ENCODE measurements at regions not wholly inside any gene's neighbourhood (a gene's known extent, or its start where the extent isn't known, plus 50 kb on each side); places are given as distances from the start of the nearest gene placed in this dataset.

- H3K4me3 ChIP-seq (ENCODE audit: low read length in 2 of 2): no peak overlapping the region
- no peaks in the 10 kb centered on the region for H3K36me3 ChIP-seq (ENCODE audit: control insufficient read depth in 2 of 2, insufficient read depth in 2 of 2, low read length in 2 of 2)
- no peaks in the 10 kb centered on the region for H3K4me1 ChIP-seq (ENCODE audit: control insufficient read depth, insufficient read depth, low read length)
- no peaks in the 10 kb centered on the region for H3K9me3 ChIP-seq (ENCODE audit: control insufficient read depth in 2 of 2, low read length in 2 of 2)
- no peaks in the 10 kb centered on the region for H3K27me3 ChIP-seq (ENCODE audit: control insufficient read depth in 1 of 2, insufficient read depth in 2 of 2, low read length in 2 of 2)
- H3K9ac ChIP-seq (ENCODE audit: low read length in 2 of 2): no peak overlapping the region
- H3K27ac ChIP-seq (ENCODE audit: low read length): no peak overlapping the region
These were observed 52.3 kb upstream of the FAT4 start for GRCh38 chr4:125262502-125262901.

GRCh38 chr4:125262079-125262478, 52.7 kb upstream of the FAT4 start:
- Histone ChIP-seq H3K36me3 (ENCODE audit: control insufficient read depth in 2 of 2, insufficient read depth in 2 of 2, low read length in 2 of 2) (no peaks in the 10 kb centered on the region), H3K4me3 (ENCODE audit: low read length in 2 of 2) (no peak overlapping the region)

GRCh38 chr4:125254106-125254505, 60.6 kb upstream of the FAT4 start:
- Histone ChIP-seq H3K4me3 (ENCODE audit: low read length in 2 of 2) (no peak overlapping the region), H3K9ac (ENCODE audit: low read length in 2 of 2) (no peak overlapping the region), H3K9me3 (ENCODE audit: control insufficient read depth in 2 of 2, low read length in 2 of 2) (no peaks in the 10 kb centered on the region), H3K36me3 (ENCODE audit: control insufficient read depth in 2 of 2, insufficient read depth in 2 of 2, low read length in 2 of 2) (no peaks in the 10 kb centered on the region), H3K27me3 (ENCODE audit: control insufficient read depth in 1 of 2, insufficient read depth in 2 of 2, low read length in 2 of 2) (no peaks in the 10 kb centered on the region), H3K27ac (ENCODE audit: low read length) (no peak overlapping the region), H3K4me1 (ENCODE audit: control insufficient read depth, insufficient read depth, low read length) (no peaks in the 10 kb centered on the region)

More at GRCh38 chr4:125262079-125262478, 52.7 kb upstream of the FAT4 start:
- no peaks in the 10 kb centered on the region for H3K27me3 ChIP-seq (ENCODE audit: control insufficient read depth in 1 of 2, insufficient read depth in 2 of 2, low read length in 2 of 2)
- H3K9ac ChIP-seq (ENCODE audit: low read length in 2 of 2): no peak overlapping the region
- H3K9me3 ChIP-seq (ENCODE audit: control insufficient read depth in 2 of 2, low read length in 2 of 2): no peaks in the 10 kb centered on the region
- no peaks in the 10 kb centered on the region for H3K4me1 ChIP-seq (ENCODE audit: control insufficient read depth, insufficient read depth, low read length)
- no peak overlapping the region for H3K27ac ChIP-seq (ENCODE audit: low read length)

- Histone ChIP-seq H3K4me3 (ENCODE audit: low read length in 2 of 2) (no peak overlapping the region), H3K36me3 (ENCODE audit: control insufficient read depth in 2 of 2, insufficient read depth in 2 of 2, low read length in 2 of 2) (no peaks in the 10 kb centered on the region), H3K9me3 (ENCODE audit: control insufficient read depth in 2 of 2, low read length in 2 of 2) (no peaks in the 10 kb centered on the region), H3K9ac (ENCODE audit: low read length in 2 of 2) (no peak overlapping the region), H3K27ac (ENCODE audit: low read length) (no peak overlapping the region), H3K4me1 (ENCODE audit: control insufficient read depth, insufficient read depth, low read length) (no peaks in the 10 kb centered on the region), H3K27me3 (ENCODE audit: control insufficient read depth in 1 of 2, insufficient read depth in 2 of 2, low read length in 2 of 2) (no peaks in the 10 kb centered on the region)
These were observed 69.8 kb upstream of the FAT4 start for GRCh38 chr4:125244848-125245450.

- peak overlapping the region in 1 of 2 donors; percentile 7 for H3K4me3 ChIP-seq (ENCODE audit: low read length in 2 of 2)
- H3K27me3 ChIP-seq (ENCODE audit: control insufficient read depth in 1 of 2, insufficient read depth in 2 of 2, low read length in 2 of 2): no peaks in the 10 kb centered on the region
- no peaks in the 10 kb centered on the region for H3K36me3 ChIP-seq (ENCODE audit: control insufficient read depth in 2 of 2, insufficient read depth in 2 of 2, low read length in 2 of 2)
- no peak overlapping the region for H3K9ac ChIP-seq (ENCODE audit: low read length in 2 of 2)
- H3K27ac ChIP-seq (ENCODE audit: low read length): no peak overlapping the region
- H3K4me1 ChIP-seq (ENCODE audit: control insufficient read depth, insufficient read depth, low read length): no peaks in the 10 kb centered on the region
- H3K9me3 ChIP-seq (ENCODE audit: control insufficient read depth in 2 of 2, low read length in 2 of 2): no peaks in the 10 kb centered on the region
These were observed 70.9 kb upstream of the FAT4 start for GRCh38 chr4:125243789-125244397.

- no peak overlapping the region for H3K9ac ChIP-seq (ENCODE audit: low read length in 2 of 2)
- no peaks in the 10 kb centered on the region for H3K4me1 ChIP-seq (ENCODE audit: control insufficient read depth, insufficient read depth, low read length)
- H3K27me3 ChIP-seq (ENCODE audit: control insufficient read depth in 1 of 2, insufficient read depth in 2 of 2, low read length in 2 of 2): no peaks in the 10 kb centered on the region
- no peaks in the 10 kb centered on the region for H3K36me3 ChIP-seq (ENCODE audit: control insufficient read depth in 2 of 2, insufficient read depth in 2 of 2, low read length in 2 of 2)
- no peak overlapping the region for H3K4me3 ChIP-seq (ENCODE audit: low read length in 2 of 2)
- no peaks in the 10 kb centered on the region for H3K9me3 ChIP-seq (ENCODE audit: control insufficient read depth in 2 of 2, low read length in 2 of 2)
- H3K27ac ChIP-seq (ENCODE audit: low read length): no peak overlapping the region
These were observed 78.8 kb upstream of the FAT4 start for GRCh38 chr4:125235971-125236370.

GRCh38 chr4:125231661-125232060, 83.1 kb upstream of the FAT4 start:
- Histone ChIP-seq H3K27me3 (ENCODE audit: control insufficient read depth in 1 of 2, insufficient read depth in 2 of 2, low read length in 2 of 2) (no peaks in the 10 kb centered on the region), H3K27ac (ENCODE audit: low read length) (no peak overlapping the region), H3K9me3 (ENCODE audit: control insufficient read depth in 2 of 2, low read length in 2 of 2) (no peaks in the 10 kb centered on the region), H3K4me1 (ENCODE audit: control insufficient read depth, insufficient read depth, low read length) (no peaks in the 10 kb centered on the region), H3K36me3 (ENCODE audit: control insufficient read depth in 2 of 2, insufficient read depth in 2 of 2, low read length in 2 of 2) (no peaks in the 10 kb centered on the region), H3K4me3 (ENCODE audit: low read length in 2 of 2) (no peak overlapping the region), H3K9ac (ENCODE audit: low read length in 2 of 2) (no peak overlapping the region)

- Histone ChIP-seq H3K4me3 (ENCODE audit: low read length in 2 of 2) (no peak overlapping the region), H3K4me1 (ENCODE audit: control insufficient read depth, insufficient read depth, low read length) (no peaks in the 10 kb centered on the region)
These were observed 85.1 kb upstream of the FAT4 start for GRCh38 chr4:125229596-125230058.

GRCh38 chr4:125225806-125226205, 88.9 kb upstream of the FAT4 start:
- no peak overlapping the region for H3K27ac ChIP-seq (ENCODE audit: low read length)
- H3K36me3 ChIP-seq (ENCODE audit: control insufficient read depth in 2 of 2, insufficient read depth in 2 of 2, low read length in 2 of 2): no peaks in the 10 kb centered on the region
- H3K4me3 ChIP-seq (ENCODE audit: low read length in 2 of 2): no peak overlapping the region
- no peaks in the 10 kb centered on the region for H3K27me3 ChIP-seq (ENCODE audit: control insufficient read depth in 1 of 2, insufficient read depth in 2 of 2, low read length in 2 of 2)
- no peaks in the 10 kb centered on the region for H3K9me3 ChIP-seq (ENCODE audit: control insufficient read depth in 2 of 2, low read length in 2 of 2)
- H3K9ac ChIP-seq (ENCODE audit: low read length in 2 of 2): no peak overlapping the region
- H3K4me1 ChIP-seq (ENCODE audit: control insufficient read depth, insufficient read depth, low read length): no peaks in the 10 kb centered on the region

More at GRCh38 chr4:125229596-125230058, 85.1 kb upstream of the FAT4 start:
- Histone ChIP-seq H3K36me3 (ENCODE audit: control insufficient read depth in 2 of 2, insufficient read depth in 2 of 2, low read length in 2 of 2) (no peaks in the 10 kb centered on the region), H3K27ac (ENCODE audit: low read length) (no peak overlapping the region), H3K27me3 (ENCODE audit: control insufficient read depth in 1 of 2, insufficient read depth in 2 of 2, low read length in 2 of 2) (no peaks in the 10 kb centered on the region), H3K9me3 (ENCODE audit: control insufficient read depth in 2 of 2, low read length in 2 of 2) (no peaks in the 10 kb centered on the region), H3K9ac (ENCODE audit: low read length in 2 of 2) (no peak overlapping the region)

- no peaks in the 10 kb centered on the region for H3K4me1 ChIP-seq (ENCODE audit: control insufficient read depth, insufficient read depth, low read length)
- no peak overlapping the region for H3K27ac ChIP-seq (ENCODE audit: low read length)
- H3K9me3 ChIP-seq (ENCODE audit: control insufficient read depth in 2 of 2, low read length in 2 of 2): no peaks in the 10 kb centered on the region
- no peak overlapping the region for H3K4me3 ChIP-seq (ENCODE audit: low read length in 2 of 2)
- no peaks in the 10 kb centered on the region for H3K36me3 ChIP-seq (ENCODE audit: control insufficient read depth in 2 of 2, insufficient read depth in 2 of 2, low read length in 2 of 2)
- H3K9ac ChIP-seq (ENCODE audit: low read length in 2 of 2): no peak overlapping the region
- H3K27me3 ChIP-seq (ENCODE audit: control insufficient read depth in 1 of 2, insufficient read depth in 2 of 2, low read length in 2 of 2): no peaks in the 10 kb centered on the region
These were observed 114.2 kb upstream of the FAT4 start for GRCh38 chr4:125200556-125200955.

- H3K9me3 ChIP-seq (ENCODE audit: control insufficient read depth in 2 of 2, low read length in 2 of 2): no peaks in the 10 kb centered on the region
- H3K36me3 ChIP-seq (ENCODE audit: control insufficient read depth in 2 of 2, insufficient read depth in 2 of 2, low read length in 2 of 2): no peaks in the 10 kb centered on the region
- H3K27ac ChIP-seq (ENCODE audit: low read length): no peak overlapping the region
- no peaks in the 10 kb centered on the region for H3K4me1 ChIP-seq (ENCODE audit: control insufficient read depth, insufficient read depth, low read length)
- no peak overlapping the region for H3K9ac ChIP-seq (ENCODE audit: low read length in 2 of 2)
- no peak overlapping the region for H3K4me3 ChIP-seq (ENCODE audit: low read length in 2 of 2)
- H3K27me3 ChIP-seq (ENCODE audit: control insufficient read depth in 1 of 2, insufficient read depth in 2 of 2, low read length in 2 of 2): no peaks in the 10 kb centered on the region
These were observed 115.8 kb upstream of the FAT4 start for GRCh38 chr4:125198916-125199315.
